Astrocyte of the hippocampus (primary cell): ENCODE measurements at regions not wholly inside any gene's neighbourhood (a gene's known extent, or its start where the extent isn't known, plus 50 kb on each side); places are given as distances from the start of the nearest gene placed in this dataset.
A peak's percentile ranks its signal among the peaks of the same experiment; 100 is the strongest.

ENCODE experiments used
- DNase-seq: peaks from one replicate; pipeline ENCODE4 v3.0.0; 2011; ENCODE audit warnings: low read depth, low spot score

DNA sequence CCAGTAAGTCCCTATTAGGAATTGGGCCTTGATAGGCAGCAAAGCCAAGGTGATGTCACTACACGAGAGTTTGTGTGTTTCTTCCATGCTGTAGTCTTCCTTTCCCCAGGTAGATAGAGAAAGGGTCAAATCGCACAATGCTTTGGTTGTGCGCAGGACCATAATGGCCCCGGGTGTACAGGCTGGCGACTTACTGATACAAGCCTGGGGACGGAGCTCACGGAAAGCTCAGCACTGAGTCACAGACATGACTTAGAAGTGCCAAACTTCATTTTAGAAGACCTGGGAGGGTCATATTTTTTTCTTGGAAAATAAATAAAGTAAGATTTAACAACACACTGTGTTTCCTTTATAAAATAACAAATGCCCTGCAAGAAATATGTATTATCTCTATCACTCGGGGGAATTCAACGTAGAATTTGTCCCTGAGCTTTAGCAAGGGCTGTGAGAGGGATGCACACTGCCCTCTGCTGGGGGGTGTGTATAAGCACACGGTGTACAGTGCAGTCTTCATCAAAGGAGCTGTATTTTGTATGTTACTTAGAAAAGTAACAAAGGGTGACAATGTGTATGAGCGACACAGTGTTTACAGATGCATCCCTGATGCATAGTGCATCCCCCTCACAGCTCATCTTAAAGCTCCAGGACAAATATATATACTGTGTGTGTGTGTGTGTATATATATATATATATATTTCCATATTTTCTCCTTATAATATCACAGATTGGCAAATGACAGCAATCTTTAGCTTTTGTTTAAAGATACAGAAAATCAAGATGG is 254.5 kb upstream of the VEGFC start:
- DNase-seq = peak; percentile 88

DNA sequence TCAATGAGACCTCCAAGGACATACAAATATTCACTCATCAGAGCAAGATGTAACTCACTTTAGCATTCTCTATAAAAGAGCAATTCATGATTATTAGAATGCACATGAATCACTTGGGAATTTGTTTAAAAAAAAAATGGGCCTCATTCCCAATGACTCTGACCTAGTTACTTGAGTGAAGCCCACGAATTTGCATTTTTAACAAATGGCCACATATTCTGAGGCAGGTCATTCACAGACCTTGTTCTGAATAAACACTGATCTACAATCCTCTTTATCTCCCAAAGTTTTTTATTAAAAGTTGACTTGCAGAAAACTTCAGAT is 255.1 kb upstream of the VEGFC start:
- peak; percentile 10 for DNase-seq

DNA sequence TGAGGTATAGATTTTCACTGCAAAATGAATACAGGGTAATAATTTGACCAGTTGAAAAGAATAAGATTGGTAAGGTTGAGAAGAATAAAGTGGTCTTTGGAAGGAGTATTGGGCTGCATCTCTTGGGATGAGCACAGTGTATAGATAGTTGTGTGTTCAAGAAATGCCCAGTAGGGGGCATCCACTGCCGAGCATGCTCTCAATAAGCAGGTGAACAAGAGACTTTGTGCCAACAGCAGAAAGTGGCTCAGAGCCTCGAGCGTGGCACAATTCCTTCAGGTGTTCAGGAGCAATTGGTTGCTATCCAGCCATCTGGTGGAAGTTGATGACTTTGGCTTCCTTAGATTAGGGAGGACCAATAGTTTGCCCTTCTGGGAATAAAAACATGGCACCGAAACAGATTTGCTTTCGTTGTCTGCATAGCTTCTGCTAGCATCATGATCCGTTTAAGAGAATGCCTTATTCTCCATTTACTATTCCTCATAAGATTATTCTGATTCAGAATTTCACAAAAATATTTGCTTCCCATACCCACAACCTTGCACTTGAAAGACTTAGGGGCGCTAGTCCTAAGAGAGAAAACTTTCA is 258.1 kb upstream of the NEIL3 start:
- DNase-seq = no peak

DNA sequence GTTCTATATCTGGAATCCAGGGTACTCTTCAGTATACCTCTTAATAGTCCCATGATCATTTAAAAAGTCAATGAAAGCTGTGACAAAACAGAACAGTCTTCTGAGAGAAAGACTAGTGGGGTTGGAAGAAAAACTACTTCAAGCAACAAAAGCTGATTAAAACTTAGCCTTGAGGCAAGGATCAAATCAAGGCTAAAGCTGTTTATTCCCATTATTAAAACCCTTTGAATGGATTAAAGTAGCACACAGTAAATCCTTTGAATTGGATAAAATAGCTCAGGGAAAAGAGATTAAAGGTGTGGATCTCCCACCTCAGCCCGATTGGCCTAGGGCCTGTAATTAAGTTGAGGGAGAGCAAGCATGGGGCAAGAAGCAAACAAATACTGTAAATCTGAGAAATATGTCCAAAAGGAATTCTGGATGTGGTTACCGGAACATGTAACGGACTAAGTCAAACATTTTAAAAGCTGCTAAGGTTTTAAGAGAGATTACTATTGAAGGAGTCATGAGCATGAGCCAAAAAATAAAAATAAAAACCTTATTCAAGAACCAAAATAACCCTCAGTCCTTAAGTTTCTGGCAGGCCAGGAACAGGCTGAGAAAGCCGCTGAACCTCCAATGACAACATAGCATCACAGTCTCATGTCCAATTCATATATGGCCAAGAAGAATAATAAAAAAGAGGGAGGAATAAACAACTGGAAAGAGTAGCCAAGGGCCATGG is 257.3 kb upstream of the NEIL3 start:
- DNase-seq = no peak

GRCh38 chr4:177057186-177057585 is 252.5 kb upstream of the NEIL3 start:
- DNase-seq = no peak

DNA sequence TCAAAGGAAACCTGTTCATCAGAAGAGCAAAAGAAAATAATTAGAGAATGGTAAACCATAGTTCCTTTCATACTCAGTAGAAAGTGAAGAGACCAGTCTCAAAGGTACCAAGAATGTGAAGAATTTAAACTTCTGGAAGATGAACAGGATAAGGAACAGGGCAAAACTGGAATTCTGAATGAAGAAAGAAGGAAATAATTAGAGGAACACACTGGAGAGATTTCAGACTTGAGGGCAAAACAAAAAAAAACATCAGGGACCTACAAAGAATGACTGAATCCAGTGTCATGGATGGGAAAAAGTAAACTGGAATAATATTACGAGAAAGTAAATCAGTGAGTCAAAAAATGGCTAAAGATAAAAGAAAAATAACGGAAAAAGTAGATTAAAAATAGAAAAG is 245.6 kb upstream of the NEIL3 start:
- DNase-seq = no peak

DNA sequence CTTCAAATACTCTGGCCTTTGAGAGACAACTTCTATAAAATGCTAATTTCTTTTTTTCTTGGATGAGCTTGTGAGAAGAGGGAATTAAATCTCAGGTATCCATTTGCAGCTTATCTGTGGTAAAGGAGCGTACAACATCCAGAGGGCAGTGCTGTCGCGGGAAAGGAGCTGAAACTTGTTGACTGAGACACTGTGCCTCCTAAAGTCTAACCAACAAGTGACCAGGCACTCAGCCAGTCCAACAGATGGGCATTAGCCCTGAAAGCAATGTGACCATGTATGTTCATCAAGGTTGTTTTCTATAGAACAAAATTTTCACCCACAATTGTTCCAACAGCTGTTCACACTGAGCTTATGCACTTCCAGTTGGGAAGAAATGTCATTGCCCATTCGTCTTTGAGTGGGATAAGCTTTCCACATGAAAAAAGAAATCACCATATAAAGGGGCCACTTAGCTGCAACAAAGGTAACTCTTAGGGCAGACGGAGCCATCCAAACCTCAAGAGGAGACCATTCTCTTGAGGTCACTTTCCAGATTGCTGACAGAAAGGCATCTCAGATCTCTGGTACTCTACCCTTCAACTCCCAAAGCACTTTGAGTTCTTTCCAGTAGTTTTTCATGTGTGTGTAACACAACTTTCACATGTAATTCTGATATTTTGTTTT is 244.8 kb upstream of the NEIL3 start:
- no peak for DNase-seq

- no peak for DNase-seq
These were observed 242.9 kb upstream of the NEIL3 start for GRCh38 chr4:177066746-177067145.

- no peak for DNase-seq
These were observed 239.1 kb upstream of the NEIL3 start for GRCh38 chr4:177070533-177071058.

GRCh38 chr4:177077095-177077971 is 232.3 kb upstream of the NEIL3 start:
- no peak for DNase-seq

DNA sequence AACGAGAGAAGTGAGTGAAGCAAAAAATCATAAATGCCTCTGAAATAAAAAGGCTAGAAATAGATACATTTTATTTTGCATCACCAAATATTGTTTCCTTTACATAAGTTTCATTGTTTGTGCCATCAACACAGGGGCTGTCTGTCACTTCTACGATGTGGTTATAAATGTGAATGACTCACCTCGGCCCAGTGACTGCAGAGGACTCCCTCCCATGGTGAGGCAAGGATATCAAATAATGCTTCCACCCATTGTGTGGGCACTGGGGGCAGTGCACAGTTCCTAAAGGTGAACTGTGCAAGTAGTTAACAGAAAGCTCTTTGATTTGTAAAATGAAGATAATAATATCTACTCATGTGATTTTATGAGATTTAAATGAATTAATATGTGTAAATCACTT is 230.3 kb upstream of the NEIL3 start:
- no peak for DNase-seq

DNA sequence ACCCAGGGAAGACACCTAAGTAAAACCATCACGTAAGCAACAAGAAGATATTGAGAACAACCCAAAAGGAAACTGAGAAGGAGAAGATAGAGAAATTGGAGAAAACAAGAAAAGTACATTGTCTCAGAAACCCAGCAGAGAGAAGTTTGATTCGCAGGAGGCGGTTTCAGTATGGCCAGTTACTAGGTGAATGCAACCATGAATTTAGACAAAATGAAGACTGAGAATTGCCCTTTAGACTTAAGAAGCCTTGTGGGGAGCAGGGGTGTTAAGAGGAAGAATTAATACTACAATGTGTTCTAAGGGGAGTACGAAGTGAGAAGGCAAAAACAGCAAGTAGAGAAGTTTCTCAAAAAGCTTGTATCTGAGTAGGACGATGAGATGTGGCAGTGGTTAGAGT is 229.3 kb upstream of the NEIL3 start:
- DNase-seq = no peak

DNA sequence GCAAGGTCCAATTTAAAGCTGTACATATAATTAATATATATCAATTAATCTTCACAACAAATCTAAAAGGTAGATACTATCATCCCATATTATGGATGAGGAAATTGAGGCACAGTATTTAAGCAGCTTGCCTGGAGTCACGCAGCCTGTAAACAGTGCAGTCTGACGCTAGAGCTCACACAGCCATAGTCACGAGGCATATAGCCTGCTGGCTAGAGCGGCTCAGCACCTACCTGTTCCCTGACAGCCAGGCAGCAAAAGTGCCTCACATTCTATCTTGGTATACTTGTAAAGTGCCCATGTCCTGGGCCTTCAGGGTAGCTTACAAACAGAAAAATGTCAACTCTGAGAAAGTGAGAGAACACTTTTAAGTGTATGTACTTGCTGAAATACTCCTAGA is 222.6 kb upstream of the NEIL3 start:
- DNase-seq = no peak

GRCh38 chr4:177087499-177087898 is 222.2 kb upstream of the NEIL3 start:
- no peak for DNase-seq

GRCh38 chr4:177091515-177091914 is 218.2 kb upstream of the NEIL3 start:
- DNase-seq = no peak

DNA sequence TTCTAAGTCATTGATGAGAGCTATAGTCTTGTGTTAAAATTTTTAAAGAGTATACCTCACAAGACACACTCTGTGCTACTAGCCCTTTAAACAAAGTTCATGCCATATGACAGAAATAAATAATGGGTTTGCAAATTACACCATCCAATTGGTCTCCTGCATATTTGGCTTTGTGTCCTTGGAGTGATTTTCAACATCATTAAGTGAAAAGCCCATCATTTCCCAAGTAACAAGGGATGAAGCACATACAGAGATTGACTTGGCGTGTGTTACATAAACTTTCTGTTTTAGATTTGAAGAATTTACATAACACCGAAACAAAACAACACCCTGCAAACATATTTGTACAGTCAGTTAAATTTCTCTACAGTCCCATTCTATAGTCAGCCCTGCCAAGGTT is 216.9 kb upstream of the NEIL3 start:
- DNase-seq = no peak

GRCh38 chr4:177093964-177094363 is 215.7 kb upstream of the NEIL3 start:
- DNase-seq = no peak

DNA sequence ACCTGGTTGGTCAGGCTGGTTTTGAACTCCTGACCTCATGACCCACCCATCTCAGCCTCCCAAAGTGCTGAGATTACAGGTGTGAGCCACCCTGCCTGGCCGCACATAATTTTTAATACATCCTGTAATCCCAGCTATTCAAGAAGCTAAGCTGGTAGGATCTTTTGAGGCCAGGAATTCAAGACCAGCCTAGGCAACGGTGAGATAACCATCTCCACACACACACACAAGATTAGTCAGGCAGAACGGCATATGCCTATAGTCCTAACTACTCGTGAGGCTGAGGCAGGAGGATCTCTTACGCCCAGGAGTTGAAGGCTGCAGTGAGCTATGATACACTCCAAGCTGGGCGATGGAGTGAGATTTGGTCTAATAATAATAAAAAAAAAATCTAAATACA is 212.4 kb upstream of the NEIL3 start:
- DNase-seq = no peak

- no peak for DNase-seq
These were observed 210.5 kb upstream of the NEIL3 start for GRCh38 chr4:177099211-177099610.

GRCh38 chr4:177100307-177100706 is 209.4 kb upstream of the NEIL3 start:
- DNase-seq = no peak

GRCh38 chr4:177103619-177104018 is 206.1 kb upstream of the NEIL3 start:
- no peak for DNase-seq
